ENCODE measurements at regions not wholly inside any gene's neighbourhood (a gene's known extent, or its start where the extent isn't known, plus 50 kb on each side); places are given as distances from the start of the nearest gene placed in this dataset.
"Not testable (repeated sequence)": the region's sequence is repeated elsewhere in the genome, so short reads cannot be mapped to it uniquely, and the experiment has no call there.

DNA sequence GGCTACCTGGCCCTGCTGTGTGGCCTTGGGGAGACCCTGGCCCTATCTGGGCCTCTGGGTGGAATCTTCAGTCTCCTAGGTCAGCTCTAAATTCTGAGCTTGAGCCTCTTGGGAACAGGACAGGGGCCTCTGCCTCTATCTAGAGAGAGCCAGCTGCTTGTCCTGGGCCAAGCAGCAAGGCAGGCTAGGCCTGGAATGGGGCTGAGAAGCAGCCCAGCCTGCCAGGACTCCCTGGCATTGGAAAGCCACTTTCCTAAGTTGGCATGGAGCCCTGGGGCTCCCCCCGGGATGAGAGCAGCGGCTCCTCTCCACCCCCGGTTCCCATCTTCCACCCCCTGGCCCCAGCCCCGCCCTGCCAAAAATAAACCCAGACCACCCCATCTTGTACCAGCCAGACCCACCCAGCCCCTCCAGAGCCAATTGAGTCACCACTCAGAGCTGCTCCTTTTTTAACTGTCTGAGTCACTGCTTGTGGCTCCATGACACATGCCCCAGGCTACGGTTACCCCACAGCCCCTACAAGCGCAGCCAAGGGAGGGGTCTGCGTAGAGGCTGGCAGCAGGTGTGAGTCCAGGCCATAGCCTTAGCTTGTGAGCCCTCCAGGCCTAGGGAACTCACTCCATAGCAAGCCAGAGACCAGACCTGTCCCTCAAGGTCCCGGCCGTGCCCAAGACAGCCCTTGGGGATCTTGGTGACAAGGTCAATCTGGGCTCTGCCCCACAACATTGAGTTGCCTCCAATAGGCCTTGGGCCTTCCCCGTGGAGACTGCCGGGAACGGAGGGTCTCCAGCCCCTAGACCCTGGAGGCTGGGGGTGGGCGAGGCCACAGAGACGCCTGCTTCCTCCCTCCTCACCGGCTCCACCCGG is 189.7 kb downstream of the TBC1D2B start:
- H3K27me3 Mint-ChIP-seq; CTCF ChIA-PET; H3K4me1 Mint-ChIP-seq; H3K36me3 Mint-ChIP-seq (ENCODE audit: low read depth); DNase-seq; H3K27ac Mint-ChIP-seq; H3K9me3 Mint-ChIP-seq; H3K4me3 Mint-ChIP-seq; POLR2A ChIA-PET: not testable (repeated sequence)

DNA sequence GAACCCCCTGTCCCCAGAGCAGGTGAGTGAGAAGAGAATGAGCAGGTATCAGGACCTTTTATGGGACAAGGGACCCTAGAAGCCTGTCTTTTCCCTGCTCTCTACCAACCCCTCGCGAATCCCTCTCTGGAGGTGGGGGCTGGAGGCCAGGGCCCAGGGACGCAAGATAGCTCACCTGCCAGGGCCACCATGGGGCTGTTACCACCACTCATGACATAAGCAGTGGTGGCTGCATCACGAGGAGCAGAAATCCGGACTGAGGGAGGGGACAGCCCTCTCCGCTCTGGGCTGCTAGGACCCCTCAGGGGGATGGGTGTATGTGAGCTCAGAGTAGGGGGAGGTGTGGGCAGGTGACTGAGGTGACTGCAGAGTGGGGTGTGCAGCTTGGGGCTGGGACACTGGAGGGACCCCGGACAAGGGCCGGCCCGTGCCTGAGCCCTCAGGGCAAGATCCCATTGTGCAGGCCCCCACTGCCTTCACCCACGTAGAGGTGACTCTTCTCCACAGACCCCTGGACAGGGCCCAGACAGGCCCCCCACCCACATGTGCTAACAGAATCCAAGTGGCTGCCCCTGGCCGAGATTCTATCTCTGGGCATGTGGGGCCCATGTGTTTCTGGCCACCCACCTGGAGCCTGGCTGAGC is 190.6 kb downstream of the TBC1D2B start:
- Mint-ChIP-seq H3K36me3 (ENCODE audit: low read depth) (no peaks in the 10 kb centered on the region), H3K4me3 (no peak overlapping the region), H3K27ac (no peak overlapping the region), H3K27me3 (no peaks in the 10 kb centered on the region), H3K9me3 (no peaks in the 10 kb centered on the region), H3K4me1 (no peaks in the 10 kb centered on the region)
- CTCF ChIA-PET = no interaction called here
- DNase-seq = no peak
- POLR2A ChIA-PET = no interaction called here

GRCh38 chr15:77885877-77886500 is 191.5 kb downstream of the TBC1D2B start:
- CTCF ChIA-PET; H3K27ac Mint-ChIP-seq; H3K4me3 Mint-ChIP-seq; POLR2A ChIA-PET; H3K9me3 Mint-ChIP-seq; H3K27me3 Mint-ChIP-seq; H3K4me1 Mint-ChIP-seq; H3K36me3 Mint-ChIP-seq (ENCODE audit: low read depth); DNase-seq: not testable (repeated sequence)

DNA sequence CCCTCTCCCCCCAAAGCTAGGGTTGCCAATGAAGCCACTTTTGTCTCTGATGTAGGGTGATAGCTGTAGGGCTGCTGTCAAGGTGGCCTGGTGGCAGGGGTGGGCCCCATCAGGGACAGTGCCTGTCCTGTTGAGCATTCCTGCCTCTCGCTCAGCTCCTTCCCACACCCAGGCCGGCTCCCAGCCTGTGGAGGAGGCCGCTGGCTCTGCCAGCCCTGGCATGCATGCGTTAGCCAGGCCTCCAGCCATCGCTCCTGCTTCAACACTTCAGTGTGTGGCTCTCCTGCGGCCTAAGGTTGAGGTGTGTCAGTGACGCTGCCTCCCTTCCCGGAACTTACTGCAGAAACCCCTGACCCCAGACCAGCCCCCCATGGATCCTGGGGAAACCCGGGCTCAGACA is 194.5 kb downstream of the TBC1D2B start:
- H3K4me3 Mint-ChIP-seq; H3K27ac Mint-ChIP-seq; H3K9me3 Mint-ChIP-seq; H3K4me1 Mint-ChIP-seq; CTCF ChIA-PET; H3K27me3 Mint-ChIP-seq; DNase-seq; POLR2A ChIA-PET; H3K36me3 Mint-ChIP-seq (ENCODE audit: low read depth): not testable (repeated sequence)

DNA sequence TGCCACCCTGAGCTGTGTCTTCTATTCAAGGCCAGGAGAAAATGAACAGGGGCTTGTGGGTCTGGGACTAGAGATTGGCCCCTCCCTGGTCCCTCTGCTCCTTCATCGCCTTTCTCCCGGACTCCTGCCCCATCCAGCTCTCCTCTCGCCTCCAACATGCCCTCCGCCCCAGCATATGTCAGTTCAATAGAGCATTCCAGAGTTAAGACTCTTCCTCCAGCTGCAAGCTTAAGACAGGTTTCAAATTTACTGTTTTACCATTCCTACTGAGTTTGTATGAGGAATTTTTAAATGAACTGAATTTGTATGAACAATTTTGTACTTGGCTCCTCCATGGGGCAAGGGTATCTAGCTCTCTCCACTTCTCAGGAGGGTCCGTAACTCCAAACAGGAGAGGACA is 195.6 kb downstream of the TBC1D2B start:
- Mint-ChIP-seq H3K9me3 (no peaks in the 10 kb centered on the region), H3K36me3 (ENCODE audit: low read depth) (no peaks in the 10 kb centered on the region), H3K27ac (no peak overlapping the region), H3K4me3 (no peak overlapping the region), H3K4me1 (no peaks in the 10 kb centered on the region), H3K27me3 (no peaks in the 10 kb centered on the region)
- DNase-seq = no peak
- ChIA-PET CTCF (interaction anchor here (0.6 kb wide), 1 partner anchor 235 kb away, joined by 4 read pairs; no protein-coding TSS in a partner anchor), POLR2A (no interaction called here)

- DNase-seq; H3K9me3 Mint-ChIP-seq; H3K36me3 Mint-ChIP-seq (ENCODE audit: low read depth); H3K4me1 Mint-ChIP-seq; H3K27me3 Mint-ChIP-seq; H3K4me3 Mint-ChIP-seq; POLR2A ChIA-PET; H3K27ac Mint-ChIP-seq: not testable (repeated sequence)
- CTCF ChIA-PET = interaction anchor here (0.6 kb wide), 1 partner anchor 235 kb away, joined by 4 read pairs; no protein-coding TSS in a partner anchor
Observed at GRCh38 chr15:77881535-77881934, 196.0 kb downstream of the TBC1D2B start.

GRCh38 chr15:77879466-77879865 is 198.0 kb downstream of the TBC1D2B start:
- DNase-seq; H3K27me3 Mint-ChIP-seq; H3K4me1 Mint-ChIP-seq; POLR2A ChIA-PET; H3K9me3 Mint-ChIP-seq; H3K4me3 Mint-ChIP-seq; H3K36me3 Mint-ChIP-seq (ENCODE audit: low read depth); H3K27ac Mint-ChIP-seq; CTCF ChIA-PET: not testable (repeated sequence)

DNA sequence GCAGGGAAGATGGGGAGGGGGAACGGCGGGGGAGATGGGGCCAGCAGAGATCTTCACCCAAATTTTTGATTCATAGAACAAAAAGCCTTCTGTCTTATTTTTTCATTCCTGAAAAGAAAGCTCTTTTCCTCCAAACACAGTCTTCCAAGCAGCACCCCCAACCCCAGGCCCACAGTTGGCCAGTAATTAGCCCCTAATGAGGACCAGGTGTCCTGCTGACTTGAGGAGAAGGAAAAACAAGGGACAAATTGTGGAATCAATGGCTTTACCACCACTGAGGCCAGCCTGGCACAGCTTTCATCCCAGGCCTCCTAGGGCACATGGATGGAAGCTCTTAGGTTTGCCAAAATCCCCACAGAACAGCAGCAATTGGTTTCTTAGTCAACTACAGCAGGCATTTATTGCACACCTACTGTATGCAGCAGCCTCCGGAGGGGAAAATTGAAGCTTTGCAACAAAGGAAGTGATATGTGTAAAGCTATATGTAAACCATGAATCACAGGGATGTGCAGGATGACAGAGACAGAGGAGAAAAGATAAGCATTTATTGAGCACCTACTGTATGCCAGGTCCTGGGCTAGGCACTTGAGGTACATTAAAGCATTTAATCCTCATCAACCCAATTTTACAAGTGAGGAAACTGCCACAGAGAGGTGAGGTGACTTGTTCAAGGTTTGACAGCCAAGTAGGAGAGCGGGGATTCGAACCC is 199.5 kb downstream of the TBC1D2B start:
- Mint-ChIP-seq H3K36me3 (ENCODE audit: low read depth) (no peaks in the 10 kb centered on the region), H3K27me3 (no peaks in the 10 kb centered on the region), H3K9me3 (no peaks in the 10 kb centered on the region), H3K4me3 (no peak overlapping the region), H3K4me1 (no peaks in the 10 kb centered on the region), H3K27ac (no peak overlapping the region)
- no peak for DNase-seq
- ChIA-PET CTCF (interaction anchor here (0.6 kb wide), 1 partner anchor 244 kb away, joined by 3 read pairs; no protein-coding TSS in a partner anchor), POLR2A (no interaction called here)

GRCh38 chr15:77876107-77876820 is 201.2 kb downstream of the TBC1D2B start:
- H3K27me3 Mint-ChIP-seq; H3K27ac Mint-ChIP-seq; H3K9me3 Mint-ChIP-seq; H3K4me3 Mint-ChIP-seq; POLR2A ChIA-PET; H3K4me1 Mint-ChIP-seq; DNase-seq; H3K36me3 Mint-ChIP-seq (ENCODE audit: low read depth); CTCF ChIA-PET: not testable (repeated sequence)

GRCh38 chr15:77875066-77875721 is 202.3 kb downstream of the TBC1D2B start:
- H3K4me1 Mint-ChIP-seq; H3K27me3 Mint-ChIP-seq; H3K27ac Mint-ChIP-seq; H3K4me3 Mint-ChIP-seq; POLR2A ChIA-PET; H3K36me3 Mint-ChIP-seq (ENCODE audit: low read depth); H3K9me3 Mint-ChIP-seq: not testable (repeated sequence)
- peak; percentile 43 for DNase-seq
- CTCF ChIA-PET = interaction anchor here (0.6 kb wide), 1 partner anchor 928 kb away, joined by 3 read pairs; no protein-coding TSS in a partner anchor

GRCh38 chr15:77874063-77874462 is 203.4 kb downstream of the TBC1D2B start:
- Mint-ChIP-seq H3K4me3 (no peak overlapping the region), H3K27ac (no peak overlapping the region), H3K27me3 (no peaks in the 10 kb centered on the region), H3K9me3 (no peaks in the 10 kb centered on the region), H3K36me3 (ENCODE audit: low read depth) (no peaks in the 10 kb centered on the region), H3K4me1 (no peaks in the 10 kb centered on the region)
- DNase-seq = no peak
- ChIA-PET POLR2A (no interaction called here), CTCF (interaction anchor here (0.6 kb wide), 1 partner anchor 1025 kb away, joined by 3 read pairs; no protein-coding TSS in a partner anchor)

Measured in activated CD4-positive, alpha-beta T cell treated with anti-CD3 and anti-CD28 coated beads, Interleukin-2, amount 10 ng/mL, durations not matched to agents 7 days and 5 days (primary cell).